HEK293T (cell line): ENCODE measurements at regions not wholly inside any gene's neighbourhood (a gene's known extent, or its start where the extent isn't known, plus 50 kb on each side); places are given as distances from the start of the nearest gene placed in this dataset.

Experiments used
- BHLHE40 ChIP-seq: fragments of 450-650 bp; IDR thresholded peaks from 2 replicates; pipeline ENCODE4 v1.6.1; 2016; ENCODE audit warnings: mild to moderate bottlenecking, moderate library complexity, borderline replicate concordance
- ELF4 ChIP-seq: fragments of 450-650 bp; IDR thresholded peaks from 2 replicates; pipeline ENCODE4 v1.6.1; 2017; ENCODE audit warnings: antibody characterized with exemption
- FOXA1 ChIP-seq: fragments of 450-650 bp; IDR thresholded peaks from 2 replicates; pipeline ENCODE4 v1.6.1; 2016; ENCODE audit warnings: mild to moderate bottlenecking
- FOXK2 ChIP-seq: fragments of 450-650 bp; IDR thresholded peaks from 2 replicates; pipeline ENCODE4 v1.6.1; 2016; ENCODE audit warnings: mild to moderate bottlenecking
- FOXM1 ChIP-seq: fragments of 450-650 bp; IDR thresholded peaks from 2 replicates; pipeline ENCODE4 v1.6.1; 2017; ENCODE audit warnings: mild to moderate bottlenecking, borderline replicate concordance
- HDGF ChIP-seq: fragments of 450-650 bp; IDR thresholded peaks from 2 replicates; pipeline ENCODE4 v1.6.1; 2017; ENCODE audit warnings: antibody characterized with exemption, borderline replicate concordance
- L3MBTL2 ChIP-seq: fragments of 450-650 bp; conservative IDR thresholded peaks from 2 replicates; pipeline ENCODE4 v1.6.1; 2016; ENCODE audit warnings: mild to moderate bottlenecking
- NFRKB ChIP-seq: fragments of 450-650 bp; IDR thresholded peaks from 2 replicates; pipeline ENCODE4 v1.6.1; 2016; ENCODE audit warnings: mild to moderate bottlenecking, moderate library complexity
- PKNOX1 ChIP-seq: fragments of 450-650 bp; IDR thresholded peaks from 2 replicates; pipeline ENCODE4 v1.6.1; 2016
- SP1 ChIP-seq: fragments of 450-650 bp; IDR thresholded peaks from 2 replicates; pipeline ENCODE4 v1.6.1; 2017
- SUZ12 ChIP-seq: fragments of 450-650 bp; IDR thresholded peaks from 2 replicates; pipeline ENCODE4 v1.6.1; 2016; ENCODE audit warnings: mild to moderate bottlenecking
- TARDBP ChIP-seq: fragments of 450-650 bp; IDR thresholded peaks from 2 replicates; pipeline ENCODE4 v1.6.1; 2016
- ZNF384 ChIP-seq: fragments of 450-650 bp; IDR thresholded peaks from 2 replicates; pipeline ENCODE4 v1.6.1; 2016

- TF ChIP-seq HDGF (no peak), FOXK2 (no peak), NFRKB (no peak), ZNF384 (no peak), PKNOX1 (no peak), FOXA1 (no peak), BHLHE40 (no peak), ELF4 (no peak), SP1 (no peak), L3MBTL2 (no peak), FOXM1 (no peak), SUZ12 (no peak), TARDBP (no peak)
Measured at GRCh38 chr6:128713461-128713860, 169.5 kb upstream of the LAMA2 start.
